Omental fat pad (tissue), 3 donors: ENCODE measurements at regions not wholly inside any gene's neighbourhood (a gene's known extent, or its start where the extent isn't known, plus 50 kb on each side); places are given as distances from the start of the nearest gene placed in this dataset.

Experiments
- ATAC-seq: fragments of 150-250 bp; one replicate; pipeline ENCODE4 v1.9.1; 2016; ENCODE audit warnings: mild to moderate bottlenecking, moderate library complexity; ENCODE audit not compliant: low FRiP score
- DNase-seq: peaks from one replicate; pipeline ENCODE4 v3.0.0-alpha.2; 2019; ENCODE audit warnings: low spot score
- CTCF ChIP-seq, 3 donors: fragments of 450-650 bp; IDR thresholded peaks; one replicate each; pipeline ENCODE4 v1.5.1; 2016 to 2017; ENCODE audit warnings: antibody characterized with exemption in 3 of 3, mild to moderate bottlenecking in 3 of 3, moderate library complexity in 2 of 3

- TF ChIP-seq CTCF (IDR thresholded peaks at IDR 0.05): no peak
- DNase-seq (no peak), ATAC-seq (no peak)
Observed at GRCh38 chr17:77036136-77036840, 104.5 kb upstream of the SEC14L1 start.

- ATAC-seq (no peak), DNase-seq (no peak)
- no peak for TF ChIP-seq CTCF (IDR thresholded peaks at IDR 0.05)
Observed at GRCh38 chr17:77036841-77037381, 103.9 kb upstream of the SEC14L1 start.

- ATAC-seq (no peak), DNase-seq (no peak)
- TF ChIP-seq CTCF (IDR thresholded peaks at IDR 0.05): no peak
Observed at GRCh38 chr17:77037943-77038342, 102.8 kb upstream of the SEC14L1 start.

- DNase-seq: no peak
- no peak for TF ChIP-seq CTCF (IDR thresholded peaks at IDR 0.05)
- no peak for ATAC-seq
Observed at GRCh38 chr17:77038884-77039555, 101.7 kb upstream of the SEC14L1 start.

GRCh38 chr17:77042476-77043231, 98.1 kb upstream of the SEC14L1 start:
- ATAC-seq: no peak
- no peak for DNase-seq
- no peak for TF ChIP-seq CTCF (IDR thresholded peaks at IDR 0.05)

- ATAC-seq: no peak
- TF ChIP-seq CTCF (IDR thresholded peaks at IDR 0.05): no peak
- DNase-seq: no peak
Observed at GRCh38 chr17:77045441-77046041, 95.2 kb upstream of the SEC14L1 start.
